ENCODE measurements at regions not wholly inside any gene's neighbourhood (a gene's known extent, or its start where the extent isn't known, plus 50 kb on each side); places are given as distances from the start of the nearest gene placed in this dataset.
A peak's percentile ranks its signal among the peaks of the same experiment; 100 is the strongest.

- TF ChIP-seq CTCF (conservative IDR thresholded peaks at IDR 0.05; ENCODE audit: low read depth, low read length): no peak
- H3K4me3 ChIP-seq (ENCODE audit: low read depth, low read length): no peak overlapping the region
- peak; percentile 78 for DNase-seq (ENCODE audit: low read depth)
These were observed 52.4 kb upstream of the NDP start for GRCh38 chrX:44025555-44025954.
